HCT116 (cell line): ENCODE measurements at regions not wholly inside any gene's neighbourhood (a gene's known extent, or its start where the extent isn't known, plus 50 kb on each side); places are given as distances from the start of the nearest gene placed in this dataset.
"Not testable (repeated sequence)": the region's sequence is repeated elsewhere in the genome, so short reads cannot be mapped to it uniquely, and the experiment has no call there.

Experiments
- ATAC-seq: fragments of 200-7000 bp; cut with Tn5 transposase; 2 replicates; pipeline ENCODE4 v1.9.1; 2020; ENCODE audit warnings: mild to moderate bottlenecking, moderate library complexity
- BruUV-seq: library from RNA; stranded (reverse); fragments of 400-500 nt; replicated peaks from 2 replicates; lab custom pipeline; 2021; lab: Mats Ljungman, UMichigan
- CTCF ChIA-PET: fragments of 300-600 bp; sonication (Branson Sonifier 250); formaldehyde crosslinking; loops from one replicate; lab custom pipeline; 2021; ENCODE audit warnings: antibody characterized with exemption; lab: Charles Lee
- POLR2A ChIA-PET: fragments of 300-600, 350-600 bp; sonication (Branson Sonifier 250); formaldehyde crosslinking; loops from one replicate; lab custom pipeline; 2021; ENCODE audit warnings: antibody characterized with exemption; lab: Charles Lee
- RAD21 ChIA-PET, 2 experiments: fragments of 300-600 bp; sonication (Branson Sonifier 250); formaldehyde crosslinking; loops; one replicate each; lab custom pipeline; 2023; ENCODE audit warnings: low total read pairs in 2 of 2; ENCODE audit not compliant: uncharacterized antibody in 2 of 2, unreplicated experiment in 2 of 2, low non-redundant PET in 1 of 2; lab: Charles Lee
- DNase-seq: peaks from one replicate; pipeline ENCODE4 v3.0.0-alpha.2; 2010; ENCODE audit warnings: low read depth, low spot score
- H2AFZ ChIP-seq: fragments of 200-600 bp; shearing (Covaris generic), sonication (generic); 2 replicates; pipeline ENCODE4 v1.6.1; 2017; ENCODE audit warnings: low read depth, mixed run types, mixed read lengths, antibody characterized with exemption, low read length; ENCODE audit not compliant: poor library complexity, severe bottlenecking
- H3K27ac ChIP-seq: 2 replicates; pipeline ENCODE4 v1.5.1; 2012; ENCODE audit warnings: low read depth, low read length
- H3K27me3 ChIP-seq: fragments of 200-600 bp; sonication (generic); 2 replicates; pipeline ENCODE4 v1.6.1; 2016; ENCODE audit warnings: mixed run types, low read length, mixed read lengths; ENCODE audit not compliant: insufficient read depth
- H3K36me3 ChIP-seq, 2 experiments: fragments of 200-500 bp in 1 of 2; fragments of 200-600 bp in 1 of 2; sonication (Bioruptor generic) in 1 of 2; sonication (generic) in 1 of 2; 2 replicates each; pipeline versions ENCODE4 v1.5.1 to v1.6.1; 2014 to 2016; ENCODE audit warnings: low read length in 2 of 2, inconsistent platforms in 1 of 2, mixed read lengths in 1 of 2, mixed run types in 1 of 2; ENCODE audit not compliant: insufficient read depth in 2 of 2, control insufficient read depth in 1 of 2
- H3K4me1 ChIP-seq, 2 experiments: fragments of 200-600 bp in 1 of 2; sonication (generic) in 1 of 2; 2 replicates each; pipeline versions ENCODE4 v1.5.1 to v1.6.1; 2012 to 2017; ENCODE audit warnings: low read length in 2 of 2, inconsistent platforms in 1 of 2, mild to moderate bottlenecking in 1 of 2, mixed read lengths in 1 of 2, mixed run types in 1 of 2, moderate library complexity in 1 of 2; ENCODE audit not compliant: insufficient read depth in 2 of 2, control insufficient read depth in 1 of 2
- H3K4me2 ChIP-seq: fragments of 200-600 bp; sonication (generic); 2 replicates; pipeline ENCODE4 v1.6.1; 2017; ENCODE audit warnings: mixed run types, low read length, mixed read lengths
- H3K4me3 ChIP-seq, 2 experiments: fragments of 200-600 bp in 1 of 2; sonication (generic) in 1 of 2; replicated peaks in 1 of 2; 2 replicates each; pipeline ENCODE4 v1.5.1; 2011 to 2016; ENCODE audit warnings: low read length in 2 of 2, control low read depth in 1 of 2, low read depth in 1 of 2, mild to moderate bottlenecking in 1 of 2, mixed read lengths in 1 of 2, mixed run types in 1 of 2
- H3K79me2 ChIP-seq: fragments of 200-600 bp; sonication (generic); 2 replicates; pipeline ENCODE4 v1.6.1; 2017; ENCODE audit warnings: mild to moderate bottlenecking, mixed run types, low read length, moderate library complexity, mixed read lengths; ENCODE audit not compliant: insufficient read depth
- H3K9ac ChIP-seq: fragments of 200-600 bp; sonication (generic); 2 replicates; pipeline ENCODE4 v1.6.1; 2016; ENCODE audit warnings: low read length, mixed read lengths
- H3K9me2 ChIP-seq: fragments of 200-600 bp; sonication (generic), shearing (Covaris generic); 2 replicates; pipeline ENCODE4 v1.6.1; 2017; ENCODE audit warnings: mixed run types, mild to moderate bottlenecking, moderate library complexity; ENCODE audit not compliant: insufficient read depth
- H3K9me3 ChIP-seq, 2 experiments: fragments of 200-500 bp in 1 of 2; fragments of 200-600 bp in 1 of 2; sonication (Bioruptor generic) in 1 of 2; sonication (generic) in 1 of 2; 2 replicates each; pipeline ENCODE4 v1.6.1; 2014 to 2017; ENCODE audit warnings: low read length in 2 of 2, mixed read lengths in 2 of 2, inconsistent platforms in 1 of 2, low read depth in 1 of 2, mild to moderate bottlenecking in 1 of 2, mixed run types in 1 of 2, moderate library complexity in 1 of 2; ENCODE audit not compliant: control insufficient read depth in 1 of 2, insufficient read depth in 1 of 2
- H4K20me1 ChIP-seq: fragments of 200-600 bp; sonication (generic), shearing (Covaris generic); 2 replicates; pipeline ENCODE4 v1.6.1; 2017; ENCODE audit warnings: mixed run types, mild to moderate bottlenecking, moderate library complexity; ENCODE audit not compliant: insufficient read depth
- CBX3 ChIP-seq: IDR thresholded peaks from 2 replicates; pipeline ENCODE4 v1.6.1; 2012; ENCODE audit warnings: low read depth
- CTCF ChIP-seq, 3 experiments: fragments of 200-600 bp in 1 of 3; sonication (generic) in 1 of 3; IDR thresholded peaks in 2 of 3; conservative IDR thresholded peaks in 1 of 3; 2 replicates each; pipeline ENCODE4 v1.5.1; 2012 to 2017; ENCODE audit warnings: low read depth in 2 of 3, low read length in 2 of 3, antibody characterized with exemption in 1 of 3, borderline replicate concordance in 1 of 3, control low read depth in 1 of 3, mild to moderate bottlenecking in 1 of 3, mixed read lengths in 1 of 3, mixed run types in 1 of 3, moderate library complexity in 1 of 3; ENCODE audit not compliant: insufficient read depth in 1 of 3
- ELF1 ChIP-seq: IDR thresholded peaks from 2 replicates; pipeline ENCODE4 v1.6.1; 2012; ENCODE audit warnings: low read depth, borderline replicate concordance
- FOSL1 ChIP-seq: IDR thresholded peaks from 2 replicates; pipeline ENCODE4 v1.6.1; 2012; ENCODE audit warnings: low read depth
- MAX ChIP-seq: IDR thresholded peaks from 2 replicates; pipeline ENCODE4 v1.6.1; 2012
- POLR2AphosphoS5 ChIP-seq: IDR thresholded peaks from 2 replicates; pipeline ENCODE4 v1.6.1; 2011; ENCODE audit warnings: mild to moderate bottlenecking, low read depth, low read length, moderate library complexity
- RAD21 ChIP-seq: IDR thresholded peaks from 2 replicates; pipeline ENCODE4 v1.6.1; 2012; ENCODE audit warnings: low read depth, mild to moderate bottlenecking
- SIN3A ChIP-seq: IDR thresholded peaks from 2 replicates; pipeline ENCODE4 v1.6.1; 2012; ENCODE audit warnings: low read depth
- TCF7L2 ChIP-seq: IDR thresholded peaks from 2 replicates; pipeline ENCODE4 v1.7.0; 2011; ENCODE audit warnings: borderline replicate concordance, inconsistent platforms; ENCODE audit not compliant: insufficient read depth, insufficient read length; ENCODE audit errors: extremely low read depth
- YY1 ChIP-seq: IDR thresholded peaks from 2 replicates; pipeline ENCODE4 v1.6.1; 2011; ENCODE audit warnings: low read length, low read depth, moderate library complexity, mild to moderate bottlenecking; ENCODE audit not compliant: insufficient replicate concordance; ENCODE audit errors: extremely low read depth
- ZNF274 ChIP-seq: fragments of 200-500 bp; sonication (Bioruptor generic); IDR thresholded peaks from 2 replicates; pipeline ENCODE4 v1.6.1; 2014; ENCODE audit warnings: mild to moderate bottlenecking, low read depth, low read length, inconsistent platforms
- intact Hi-C: fragments of 100-400 bp; cut with micrococcal nuclease; formaldehyde crosslinking; loops from 2 replicates; pipeline ENCODE4 v1.10.0; 2022
- TF ChIP-seq, protein P1 (sequence below): IDR thresholded peaks from 2 replicates; pipeline ENCODE4 v1.6.1; 2012; ENCODE audit warnings: low read depth

DNA sequence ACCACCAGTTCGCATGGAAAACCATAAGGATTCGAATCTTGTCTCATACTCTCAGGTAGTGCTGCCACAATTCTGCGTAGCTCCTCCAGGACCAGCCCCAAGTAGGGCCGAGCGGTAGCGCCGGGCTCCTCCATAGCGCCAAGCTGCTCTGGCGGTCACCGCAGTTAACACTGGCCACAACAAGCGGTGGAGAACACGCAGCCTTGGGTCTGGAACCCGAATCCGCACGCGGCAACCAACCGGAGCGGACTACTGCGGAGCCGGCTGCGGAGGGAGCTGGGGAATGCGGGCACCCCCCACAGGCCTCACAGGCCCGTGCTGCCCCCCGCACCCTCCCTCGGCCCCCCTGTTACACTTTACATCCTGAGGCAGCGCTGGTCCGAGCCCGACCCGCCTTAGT lies 531.5 kb downstream of the STK39 start:
- POLR2A ChIA-PET: no interaction called here
- no peak overlapping the region for H3K4me2 ChIP-seq
- no peak overlapping the region for H2AFZ ChIP-seq
- no peaks in the 10 kb centered on the region for H3K9me2 ChIP-seq
- no peak overlapping the region for H3K9ac ChIP-seq
- CTCF ChIA-PET: no interaction called here
- ATAC-seq (no peak), DNase-seq (no peak)
- no peaks in the 10 kb centered on the region for H3K9me3 ChIP-seq
- TF ChIP-seq CBX3 (no peak), POLR2AphosphoS5 (no peak), ELF1 (no peak), FOSL1 (no peak), TCF7L2 (no peak), RAD21 (no peak), SIN3A (no peak), MAX (no peak), ZNF274 (no peak), YY1 (no peak), CTCF (IDR thresholded peaks at IDR 0.05 in 2 of 3, conservative IDR thresholded peaks at IDR 0.05 in 1 of 3; ENCODE audit: borderline replicate concordance in 1 of 3, insufficient read depth in 1 of 3, low read depth in 2 of 3, low read length in 2 of 3) (no peak)
- TF ChIP-seq, protein P1, sequence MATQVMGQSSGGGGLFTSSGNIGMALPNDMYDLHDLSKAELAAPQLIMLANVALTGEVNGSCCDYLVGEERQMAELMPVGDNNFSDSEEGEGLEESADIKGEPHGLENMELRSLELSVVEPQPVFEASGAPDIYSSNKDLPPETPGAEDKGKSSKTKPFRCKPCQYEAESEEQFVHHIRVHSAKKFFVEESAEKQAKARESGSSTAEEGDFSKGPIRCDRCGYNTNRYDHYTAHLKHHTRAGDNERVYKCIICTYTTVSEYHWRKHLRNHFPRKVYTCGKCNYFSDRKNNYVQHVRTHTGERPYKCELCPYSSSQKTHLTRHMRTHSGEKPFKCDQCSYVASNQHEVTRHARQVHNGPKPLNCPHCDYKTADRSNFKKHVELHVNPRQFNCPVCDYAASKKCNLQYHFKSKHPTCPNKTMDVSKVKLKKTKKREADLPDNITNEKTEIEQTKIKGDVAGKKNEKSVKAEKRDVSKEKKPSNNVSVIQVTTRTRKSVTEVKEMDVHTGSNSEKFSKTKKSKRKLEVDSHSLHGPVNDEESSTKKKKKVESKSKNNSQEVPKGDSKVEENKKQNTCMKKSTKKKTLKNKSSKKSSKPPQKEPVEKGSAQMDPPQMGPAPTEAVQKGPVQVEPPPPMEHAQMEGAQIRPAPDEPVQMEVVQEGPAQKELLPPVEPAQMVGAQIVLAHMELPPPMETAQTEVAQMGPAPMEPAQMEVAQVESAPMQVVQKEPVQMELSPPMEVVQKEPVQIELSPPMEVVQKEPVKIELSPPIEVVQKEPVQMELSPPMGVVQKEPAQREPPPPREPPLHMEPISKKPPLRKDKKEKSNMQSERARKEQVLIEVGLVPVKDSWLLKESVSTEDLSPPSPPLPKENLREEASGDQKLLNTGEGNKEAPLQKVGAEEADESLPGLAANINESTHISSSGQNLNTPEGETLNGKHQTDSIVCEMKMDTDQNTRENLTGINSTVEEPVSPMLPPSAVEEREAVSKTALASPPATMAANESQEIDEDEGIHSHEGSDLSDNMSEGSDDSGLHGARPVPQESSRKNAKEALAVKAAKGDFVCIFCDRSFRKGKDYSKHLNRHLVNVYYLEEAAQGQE: no peak
- H3K79me2 ChIP-seq: no peaks in the 10 kb centered on the region
- 0 out of 2 replicates have a peak, but pooled peaks cover 9% of the 10 kb centered on the region for H3K27me3 ChIP-seq
- no peak overlapping the region for H3K27ac ChIP-seq
- no peak overlapping the region for H3K4me3 ChIP-seq
- H3K36me3 ChIP-seq: no peaks in the 10 kb centered on the region
- RAD21 ChIA-PET: no interaction called here
- H3K4me1 ChIP-seq: no peaks in the 10 kb centered on the region
- intact Hi-C loops: no loop called here
- BruUV-seq: no TSS peak
- H4K20me1 ChIP-seq: 0 out of 2 replicates have a peak, but pooled peaks cover 3% of the 10 kb centered on the region

DNA sequence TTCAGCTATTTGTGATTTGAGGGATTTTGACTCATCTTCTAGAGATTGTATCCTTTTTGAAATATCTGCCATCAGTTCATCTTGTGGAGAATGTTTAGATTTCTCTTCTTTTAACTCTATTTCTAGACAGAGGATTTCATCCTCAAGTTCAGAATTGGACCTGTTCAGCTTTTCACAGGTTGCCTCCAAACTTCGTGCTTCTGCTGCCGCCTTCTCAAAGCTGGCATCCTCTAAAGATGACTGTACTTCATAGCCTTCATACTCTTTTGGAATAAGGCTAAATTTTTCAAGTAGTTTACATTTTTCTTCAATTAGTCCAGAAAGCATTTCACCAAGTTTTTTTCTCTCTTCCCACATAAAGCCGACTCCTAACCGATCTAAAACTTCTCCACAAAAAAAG lies 531.9 kb downstream of the STK39 start:
- H3K9me2 ChIP-seq, POLR2A ChIA-PET, RAD21 ChIA-PET, H3K79me2 ChIP-seq, H3K9ac ChIP-seq, H2AFZ ChIP-seq, H3K4me2 ChIP-seq, H3K36me3 ChIP-seq, H4K20me1 ChIP-seq, H3K27ac ChIP-seq, intact Hi-C loops, H3K4me1 ChIP-seq, ATAC-seq, BruUV-seq, H3K4me3 ChIP-seq, H3K27me3 ChIP-seq, CTCF ChIA-PET, H3K9me3 ChIP-seq, DNase-seq: not testable (repeated sequence)
